HepG2 (cell line): ENCODE measurements at regions not wholly inside any gene's neighbourhood (a gene's known extent, or its start where the extent isn't known, plus 50 kb on each side); places are given as distances from the start of the nearest gene placed in this dataset.

Experiments
- AHDC1 ChIP-seq: sonication (generic); formaldehyde crosslinking; IDR thresholded peaks from 2 replicates; pipeline ENCODE4 v1.5.1; 2020; ENCODE audit warnings: mild to moderate bottlenecking, missing genetic modification reagents, borderline replicate concordance
- CSRNP1 ChIP-seq: sonication (generic); formaldehyde crosslinking; IDR thresholded peaks from 2 replicates; pipeline ENCODE4 v1.8.1; 2023; ENCODE audit warnings: mild to moderate bottlenecking, missing genetic modification reagents
- TFAP4 ChIP-seq: sonication (generic); IDR thresholded peaks from 2 replicates; pipeline ENCODE4 v1.6.1; 2016; ENCODE audit warnings: low read depth, borderline replicate concordance
- ZNF574 ChIP-seq: sonication (generic); formaldehyde crosslinking; IDR thresholded peaks from 2 replicates; pipeline ENCODE4 v1.4.0; 2020; ENCODE audit warnings: missing genetic modification reagents

- TF ChIP-seq AHDC1, result no peak
- TF ChIP-seq CSRNP1 (CRISPR knock-in tag), result no peak
- no peak for TF ChIP-seq TFAP4
- no peak for TF ChIP-seq ZNF574 (CRISPR knock-in tag)
- TF ChIP-seq, all 625 proteins: peak for 0
These were observed 784.6 kb upstream of the ANO3 start (continued) for GRCh38 chr11:25547292-25547691.
